SK-N-SH (cell line): ENCODE measurements at regions not wholly inside any gene's neighbourhood (a gene's known extent, or its start where the extent isn't known, plus 50 kb on each side); places are given as distances from the start of the nearest gene placed in this dataset.

Source experiments
- CHD2 ChIP-seq: fragments of 150-350 bp; IDR thresholded peaks from 2 replicates; pipeline ENCODE4 v1.6.1; 2018; ENCODE audit warnings: low read length; ENCODE audit not compliant: partially characterized antibody
- EP300 ChIP-seq, 2 experiments: IDR thresholded peaks; 2 replicates each; pipeline versions ENCODE4 v1.4.0 to v1.6.1; 2012; ENCODE audit warnings: borderline replicate concordance in 1 of 2, low read depth in 1 of 2, low read length in 1 of 2
- JUND ChIP-seq: IDR thresholded peaks from 2 replicates; pipeline ENCODE4 v1.4.0; 2012
- MAX ChIP-seq: IDR thresholded peaks from 2 replicates; pipeline ENCODE4 v1.4.0; 2012; ENCODE audit warnings: low read depth
- RCOR1 ChIP-seq: fragments of 150-350 bp; IDR thresholded peaks from 2 replicates; pipeline ENCODE4 v1.6.1; 2017; ENCODE audit warnings: antibody characterized with exemption, low read length
- TAF1 ChIP-seq: IDR thresholded peaks from 2 replicates; pipeline ENCODE4 v1.6.1; 2012; ENCODE audit warnings: low read depth, mild to moderate bottlenecking, low read length, moderate library complexity, borderline replicate concordance
- TEAD4 ChIP-seq: IDR thresholded peaks from 2 replicates; pipeline ENCODE4 v1.4.0; 2012; ENCODE audit warnings: mild to moderate bottlenecking, borderline replicate concordance; ENCODE audit not compliant: insufficient read depth
- TF ChIP-seq, protein P1 (sequence below): fragments of 200-600 bp; sonication (generic); IDR thresholded peaks from 2 replicates; pipeline ENCODE4 v1.6.1; 2017; ENCODE audit warnings: antibody characterized with exemption, mild to moderate bottlenecking, moderate library complexity
- TF ChIP-seq, protein P2 (sequence below): fragments of 150-350 bp; IDR thresholded peaks from 2 replicates; pipeline ENCODE4 v1.6.1; 2017; ENCODE audit warnings: antibody characterized with exemption, low read length, low read depth, borderline replicate concordance

- TF ChIP-seq, protein P1, sequence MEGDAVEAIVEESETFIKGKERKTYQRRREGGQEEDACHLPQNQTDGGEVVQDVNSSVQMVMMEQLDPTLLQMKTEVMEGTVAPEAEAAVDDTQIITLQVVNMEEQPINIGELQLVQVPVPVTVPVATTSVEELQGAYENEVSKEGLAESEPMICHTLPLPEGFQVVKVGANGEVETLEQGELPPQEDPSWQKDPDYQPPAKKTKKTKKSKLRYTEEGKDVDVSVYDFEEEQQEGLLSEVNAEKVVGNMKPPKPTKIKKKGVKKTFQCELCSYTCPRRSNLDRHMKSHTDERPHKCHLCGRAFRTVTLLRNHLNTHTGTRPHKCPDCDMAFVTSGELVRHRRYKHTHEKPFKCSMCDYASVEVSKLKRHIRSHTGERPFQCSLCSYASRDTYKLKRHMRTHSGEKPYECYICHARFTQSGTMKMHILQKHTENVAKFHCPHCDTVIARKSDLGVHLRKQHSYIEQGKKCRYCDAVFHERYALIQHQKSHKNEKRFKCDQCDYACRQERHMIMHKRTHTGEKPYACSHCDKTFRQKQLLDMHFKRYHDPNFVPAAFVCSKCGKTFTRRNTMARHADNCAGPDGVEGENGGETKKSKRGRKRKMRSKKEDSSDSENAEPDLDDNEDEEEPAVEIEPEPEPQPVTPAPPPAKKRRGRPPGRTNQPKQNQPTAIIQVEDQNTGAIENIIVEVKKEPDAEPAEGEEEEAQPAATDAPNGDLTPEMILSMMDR: no peak
- TF ChIP-seq RCOR1: no peak
- TF ChIP-seq CHD2: no peak
- TF ChIP-seq, protein P2, sequence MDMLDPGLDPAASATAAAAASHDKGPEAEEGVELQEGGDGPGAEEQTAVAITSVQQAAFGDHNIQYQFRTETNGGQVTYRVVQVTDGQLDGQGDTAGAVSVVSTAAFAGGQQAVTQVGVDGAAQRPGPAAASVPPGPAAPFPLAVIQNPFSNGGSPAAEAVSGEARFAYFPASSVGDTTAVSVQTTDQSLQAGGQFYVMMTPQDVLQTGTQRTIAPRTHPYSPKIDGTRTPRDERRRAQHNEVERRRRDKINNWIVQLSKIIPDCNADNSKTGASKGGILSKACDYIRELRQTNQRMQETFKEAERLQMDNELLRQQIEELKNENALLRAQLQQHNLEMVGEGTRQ: no peak
- TF ChIP-seq TEAD4: no peak
- no peak for TF ChIP-seq MAX
- no peak for TF ChIP-seq TAF1
- TF ChIP-seq EP300 (IDR thresholded peaks at IDR 0.05; ENCODE audit: borderline replicate concordance in 1 of 2, low read depth in 1 of 2, low read length in 1 of 2): no peak
- no peak for TF ChIP-seq JUND
These were observed 524.4 kb downstream of the NEBL start for GRCh38 chr10:20372748-20373147.
